ENCODE measurements at regions not wholly inside any gene's neighbourhood (a gene's known extent, or its start where the extent isn't known, plus 50 kb on each side); places are given as distances from the start of the nearest gene placed in this dataset.

DNA sequence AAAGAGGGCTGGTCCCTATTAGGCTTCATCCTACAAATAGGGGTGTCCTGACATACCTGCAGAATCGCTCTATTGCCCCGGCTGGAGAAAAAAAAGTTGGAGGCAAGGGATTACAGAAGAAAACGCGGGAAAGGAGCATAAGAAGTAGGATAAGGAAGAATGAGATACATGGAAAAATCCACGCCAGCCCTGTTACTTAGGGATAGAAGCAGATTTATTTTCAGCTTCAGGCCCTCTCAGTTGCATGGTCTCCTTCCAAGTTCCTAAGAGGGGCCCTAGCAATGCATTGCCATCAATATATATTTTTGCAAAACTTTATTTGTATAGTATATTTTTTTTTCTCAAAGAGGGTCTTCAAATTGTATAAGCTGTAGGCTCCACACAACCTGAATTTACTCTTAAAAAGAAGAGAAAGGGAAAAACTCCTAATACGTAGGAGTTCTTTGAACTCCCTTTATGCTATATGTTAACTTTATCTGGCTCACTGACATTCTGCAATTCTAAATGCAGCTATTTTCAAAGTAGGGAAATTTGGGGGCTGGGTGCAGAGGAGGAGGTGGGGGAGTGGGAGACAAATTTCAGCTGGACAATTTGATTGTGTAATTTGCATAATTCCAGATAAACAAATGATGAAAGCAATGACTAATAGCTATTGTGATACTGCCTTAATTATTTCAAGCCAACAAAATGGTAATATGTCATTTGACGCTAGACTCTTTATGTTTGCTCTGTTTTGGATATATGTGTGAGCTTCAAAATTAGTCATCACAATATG lies 137.7 kb upstream of the TRHDE start:
- TF ChIP-seq, protein P1, sequence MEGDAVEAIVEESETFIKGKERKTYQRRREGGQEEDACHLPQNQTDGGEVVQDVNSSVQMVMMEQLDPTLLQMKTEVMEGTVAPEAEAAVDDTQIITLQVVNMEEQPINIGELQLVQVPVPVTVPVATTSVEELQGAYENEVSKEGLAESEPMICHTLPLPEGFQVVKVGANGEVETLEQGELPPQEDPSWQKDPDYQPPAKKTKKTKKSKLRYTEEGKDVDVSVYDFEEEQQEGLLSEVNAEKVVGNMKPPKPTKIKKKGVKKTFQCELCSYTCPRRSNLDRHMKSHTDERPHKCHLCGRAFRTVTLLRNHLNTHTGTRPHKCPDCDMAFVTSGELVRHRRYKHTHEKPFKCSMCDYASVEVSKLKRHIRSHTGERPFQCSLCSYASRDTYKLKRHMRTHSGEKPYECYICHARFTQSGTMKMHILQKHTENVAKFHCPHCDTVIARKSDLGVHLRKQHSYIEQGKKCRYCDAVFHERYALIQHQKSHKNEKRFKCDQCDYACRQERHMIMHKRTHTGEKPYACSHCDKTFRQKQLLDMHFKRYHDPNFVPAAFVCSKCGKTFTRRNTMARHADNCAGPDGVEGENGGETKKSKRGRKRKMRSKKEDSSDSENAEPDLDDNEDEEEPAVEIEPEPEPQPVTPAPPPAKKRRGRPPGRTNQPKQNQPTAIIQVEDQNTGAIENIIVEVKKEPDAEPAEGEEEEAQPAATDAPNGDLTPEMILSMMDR (IDR thresholded peaks at IDR 0.05 in 2 of 3, conservative IDR thresholded peaks at IDR 0.05 in 1 of 3; ENCODE audit: control insufficient read depth in 2 of 3, extremely low read depth in 1 of 3, insufficient read depth in 1 of 3, low read depth in 3 of 3, low read length in 3 of 3): no peak
- TF ChIP-seq TBL1XR1 (IDR thresholded peaks at IDR 0.05; ENCODE audit: low read depth, low read length) (no peak), POU2F2 (IDR thresholded peaks at IDR 0.05; ENCODE audit: borderline replicate concordance, low read depth, low read length) (no peak), ETV6 (conservative IDR thresholded peaks at IDR 0.05 in 1 of 2, IDR thresholded peaks at IDR 0.05 in 1 of 2; ENCODE audit: borderline replicate concordance in 1 of 2, low read depth in 1 of 2) (no peak), TARDBP (IDR thresholded peaks at IDR 0.05; ENCODE audit: borderline replicate concordance) (no peak), POLR2AphosphoS5 (IDR thresholded peaks at IDR 0.05; ENCODE audit: low read length) (no peak), KDM1A (IDR thresholded peaks at IDR 0.05; ENCODE audit: borderline replicate concordance) (no peak), CHD2 (IDR thresholded peaks at IDR 0.05; ENCODE audit: borderline replicate concordance, low read depth, low read length) (no peak), SRF (IDR thresholded peaks at IDR 0.05; ENCODE audit: low read depth in 2 of 2, low read length in 2 of 2) (no peak), GABPA (IDR thresholded peaks at IDR 0.05; ENCODE audit: low read depth) (no peak), EZH2 (IDR thresholded peaks at IDR 0.05; ENCODE audit: borderline replicate concordance, control insufficient read depth, low read depth, low read length) (no peak)
- TF ChIP-seq, protein P2, sequence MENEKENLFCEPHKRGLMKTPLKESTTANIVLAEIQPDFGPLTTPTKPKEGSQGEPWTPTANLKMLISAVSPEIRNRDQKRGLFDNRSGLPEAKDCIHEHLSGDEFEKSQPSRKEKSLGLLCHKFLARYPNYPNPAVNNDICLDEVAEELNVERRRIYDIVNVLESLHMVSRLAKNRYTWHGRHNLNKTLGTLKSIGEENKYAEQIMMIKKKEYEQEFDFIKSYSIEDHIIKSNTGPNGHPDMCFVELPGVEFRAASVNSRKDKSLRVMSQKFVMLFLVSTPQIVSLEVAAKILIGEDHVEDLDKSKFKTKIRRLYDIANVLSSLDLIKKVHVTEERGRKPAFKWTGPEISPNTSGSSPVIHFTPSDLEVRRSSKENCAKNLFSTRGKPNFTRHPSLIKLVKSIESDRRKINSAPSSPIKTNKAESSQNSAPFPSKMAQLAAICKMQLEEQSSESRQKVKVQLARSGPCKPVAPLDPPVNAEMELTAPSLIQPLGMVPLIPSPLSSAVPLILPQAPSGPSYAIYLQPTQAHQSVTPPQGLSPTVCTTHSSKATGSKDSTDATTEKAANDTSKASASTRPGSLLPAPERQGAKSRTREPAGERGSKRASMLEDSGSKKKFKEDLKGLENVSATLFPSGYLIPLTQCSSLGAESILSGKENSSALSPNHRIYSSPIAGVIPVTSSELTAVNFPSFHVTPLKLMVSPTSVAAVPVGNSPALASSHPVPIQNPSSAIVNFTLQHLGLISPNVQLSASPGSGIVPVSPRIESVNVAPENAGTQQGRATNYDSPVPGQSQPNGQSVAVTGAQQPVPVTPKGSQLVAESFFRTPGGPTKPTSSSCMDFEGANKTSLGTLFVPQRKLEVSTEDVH (IDR thresholded peaks at IDR 0.05; ENCODE audit: low read depth, partially characterized antibody): no peak
- TF ChIP-seq, protein P3, sequence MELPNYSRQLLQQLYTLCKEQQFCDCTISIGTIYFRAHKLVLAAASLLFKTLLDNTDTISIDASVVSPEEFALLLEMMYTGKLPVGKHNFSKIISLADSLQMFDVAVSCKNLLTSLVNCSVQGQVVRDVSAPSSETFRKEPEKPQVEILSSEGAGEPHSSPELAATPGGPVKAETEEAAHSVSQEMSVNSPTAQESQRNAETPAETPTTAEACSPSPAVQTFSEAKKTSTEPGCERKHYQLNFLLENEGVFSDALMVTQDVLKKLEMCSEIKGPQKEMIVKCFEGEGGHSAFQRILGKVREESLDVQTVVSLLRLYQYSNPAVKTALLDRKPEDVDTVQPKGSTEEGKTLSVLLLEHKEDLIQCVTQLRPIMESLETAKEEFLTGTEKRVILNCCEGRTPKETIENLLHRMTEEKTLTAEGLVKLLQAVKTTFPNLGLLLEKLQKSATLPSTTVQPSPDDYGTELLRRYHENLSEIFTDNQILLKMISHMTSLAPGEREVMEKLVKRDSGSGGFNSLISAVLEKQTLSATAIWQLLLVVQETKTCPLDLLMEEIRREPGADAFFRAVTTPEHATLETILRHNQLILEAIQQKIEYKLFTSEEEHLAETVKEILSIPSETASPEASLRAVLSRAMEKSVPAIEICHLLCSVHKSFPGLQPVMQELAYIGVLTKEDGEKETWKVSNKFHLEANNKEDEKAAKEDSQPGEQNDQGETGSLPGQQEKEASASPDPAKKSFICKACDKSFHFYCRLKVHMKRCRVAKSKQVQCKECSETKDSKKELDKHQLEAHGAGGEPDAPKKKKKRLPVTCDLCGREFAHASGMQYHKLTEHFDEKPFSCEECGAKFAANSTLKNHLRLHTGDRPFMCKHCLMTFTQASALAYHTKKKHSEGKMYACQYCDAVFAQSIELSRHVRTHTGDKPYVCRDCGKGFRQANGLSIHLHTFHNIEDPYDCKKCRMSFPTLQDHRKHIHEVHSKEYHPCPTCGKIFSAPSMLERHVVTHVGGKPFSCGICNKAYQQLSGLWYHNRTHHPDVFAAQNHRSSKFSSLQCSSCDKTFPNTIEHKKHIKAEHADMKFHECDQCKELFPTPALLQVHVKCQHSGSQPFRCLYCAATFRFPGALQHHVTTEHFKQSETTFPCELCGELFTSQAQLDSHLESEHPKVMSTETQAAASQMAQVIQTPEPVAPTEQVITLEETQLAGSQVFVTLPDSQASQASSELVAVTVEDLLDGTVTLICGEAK (IDR thresholded peaks at IDR 0.05; ENCODE audit: borderline replicate concordance): no peak
- TF ChIP-seq, protein P4, sequence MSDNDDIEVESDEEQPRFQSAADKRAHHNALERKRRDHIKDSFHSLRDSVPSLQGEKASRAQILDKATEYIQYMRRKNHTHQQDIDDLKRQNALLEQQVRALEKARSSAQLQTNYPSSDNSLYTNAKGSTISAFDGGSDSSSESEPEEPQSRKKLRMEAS (IDR thresholded peaks at IDR 0.05; ENCODE audit: low read depth, low read length): no peak

Data from GM12878 (cell line).